K562 (cell line): ENCODE measurements at regions not wholly inside any gene's neighbourhood (a gene's known extent, or its start where the extent isn't known, plus 50 kb on each side); places are given as distances from the start of the nearest gene placed in this dataset.

ENCODE experiments used
- EP300 ChIP-seq: IDR thresholded peaks from 2 replicates; pipeline ENCODE4 v1.6.1; 2012; ENCODE audit warnings: low read length, improper control_type of control experiment
- EWSR1 ChIP-seq: fragments of 450-650 bp; IDR thresholded peaks from 2 replicates; pipeline ENCODE4 v1.6.1; 2018; ENCODE audit warnings: borderline replicate concordance, mild to moderate bottlenecking, low read depth, moderate library complexity; ENCODE audit not compliant: partially characterized antibody
- FOXM1 ChIP-seq, 2 experiments: fragments of 450-650 bp in 1 of 2; sonication (generic) in 1 of 2; formaldehyde crosslinking in 1 of 2; IDR thresholded peaks; 2 replicates each; pipeline versions ENCODE4 v1.6.1 to v1.9.0; 2017 to 2022; ENCODE audit warnings: low read depth in 2 of 2, mild to moderate bottlenecking in 2 of 2, missing genetic modification reagents in 1 of 2, moderate library complexity in 1 of 2
- HIVEP1 ChIP-seq: fragments of 250-450 bp; sonication (Bioruptor Pico); IDR thresholded peaks from 2 replicates; pipeline ENCODE4 v1.4.0; 2020; ENCODE audit warnings: mild to moderate bottlenecking
- HMGN3 ChIP-seq: IDR thresholded peaks from 2 replicates; pipeline ENCODE4 v1.6.1; 2011; ENCODE audit warnings: borderline replicate concordance, low read depth, mild to moderate bottlenecking, mixed read lengths, low read length; ENCODE audit not compliant: insufficient read length; ENCODE audit errors: extremely low read depth
- KDM5B ChIP-seq: fragments of 200-600 bp; sonication (generic); IDR thresholded peaks from 2 replicates; pipeline ENCODE4 v1.6.1; 2012; ENCODE audit warnings: low read depth, mild to moderate bottlenecking, moderate library complexity, low read length, control low read depth, inconsistent platforms; ENCODE audit not compliant: insufficient replicate concordance
- LCOR ChIP-seq: sonication (generic); formaldehyde crosslinking; IDR thresholded peaks from 2 replicates; pipeline ENCODE4 v1.8.0; 2022; ENCODE audit warnings: mild to moderate bottlenecking, missing genetic modification reagents
- LEF1 ChIP-seq: fragments of 450-650 bp; IDR thresholded peaks from 2 replicates; pipeline ENCODE4 v1.6.1; 2016; ENCODE audit warnings: mild to moderate bottlenecking
- MAFF ChIP-seq: IDR thresholded peaks from 2 replicates; pipeline ENCODE4 v1.6.1; 2012; ENCODE audit warnings: low read length, improper control_type of control experiment
- MTA1 ChIP-seq: fragments of 450-650 bp; IDR thresholded peaks from 2 replicates; pipeline ENCODE4 v1.6.1; 2017; ENCODE audit warnings: borderline replicate concordance
- NCOA2 ChIP-seq, 2 experiments: fragments of 450-650 bp; IDR thresholded peaks; 2 replicates each; pipeline ENCODE4 v1.6.1; 2018; ENCODE audit warnings: mild to moderate bottlenecking in 2 of 2, moderate library complexity in 1 of 2; ENCODE audit not compliant: partially characterized antibody in 2 of 2
- NCOA6 ChIP-seq: fragments of 450-650 bp; IDR thresholded peaks from 2 replicates; pipeline ENCODE4 v1.6.1; 2017; ENCODE audit warnings: mild to moderate bottlenecking
- POLR2A ChIP-seq: fragments of 450-650 bp; conservative IDR thresholded peaks from 2 replicates; pipeline ENCODE4 v1.6.1; 2016
- RBFOX2 ChIP-seq: fragments of 200-400 bp; formaldehyde crosslinking; IDR thresholded peaks from 2 replicates; pipeline ENCODE4 v1.6.1; 2017; ENCODE audit warnings: low read depth, mild to moderate bottlenecking, low read length, moderate library complexity
- SMARCA5 ChIP-seq: fragments of 450-650 bp; IDR thresholded peaks from 2 replicates; pipeline ENCODE4 v1.6.1; 2016
- SRSF9 ChIP-seq: fragments of 200-400 bp; formaldehyde crosslinking; IDR thresholded peaks from 2 replicates; pipeline ENCODE4 v1.6.1; 2017; ENCODE audit warnings: low read depth, low read length, borderline replicate concordance
- ZBTB33 ChIP-seq: sonication (generic); formaldehyde crosslinking; IDR thresholded peaks from 2 replicates; pipeline ENCODE4 v1.8.1; 2023; ENCODE audit warnings: mild to moderate bottlenecking, missing genetic modification reagents
- ZC3H8 ChIP-seq: fragments of 450-650 bp; IDR thresholded peaks from 2 replicates; pipeline ENCODE4 v1.6.1; 2017
- ZNF311 ChIP-seq: fragments of 250-450 bp; sonication (Bioruptor Pico); IDR thresholded peaks from 2 replicates; pipeline ENCODE4 v1.4.0; 2020; ENCODE audit warnings: mild to moderate bottlenecking, moderate library complexity
- ZNF324 ChIP-seq: fragments of 250-450 bp; sonication (Bioruptor Pico); IDR thresholded peaks from 2 replicates; pipeline ENCODE4 v1.4.0; 2020; ENCODE audit warnings: mild to moderate bottlenecking
- ZNF518B ChIP-seq: fragments of 250-450 bp; sonication (Bioruptor Pico); IDR thresholded peaks from 2 replicates; pipeline ENCODE4 v1.5.0; 2021; ENCODE audit warnings: mild to moderate bottlenecking, moderate library complexity
- ZNF589 ChIP-seq: fragments of 200-800 bp; sonication (Bioruptor generic); IDR thresholded peaks from 2 replicates; pipeline ENCODE4 v1.6.1; 2016; ENCODE audit warnings: low read depth, missing genetic modification characterization, missing compliant biosample characterization
- TF ChIP-seq, protein P1 (sequence below): fragments of 200-800 bp; sonication (Bioruptor generic); IDR thresholded peaks from 2 replicates; pipeline ENCODE4 v1.6.1; 2017; ENCODE audit warnings: missing genetic modification characterization, missing compliant biosample characterization

DNA sequence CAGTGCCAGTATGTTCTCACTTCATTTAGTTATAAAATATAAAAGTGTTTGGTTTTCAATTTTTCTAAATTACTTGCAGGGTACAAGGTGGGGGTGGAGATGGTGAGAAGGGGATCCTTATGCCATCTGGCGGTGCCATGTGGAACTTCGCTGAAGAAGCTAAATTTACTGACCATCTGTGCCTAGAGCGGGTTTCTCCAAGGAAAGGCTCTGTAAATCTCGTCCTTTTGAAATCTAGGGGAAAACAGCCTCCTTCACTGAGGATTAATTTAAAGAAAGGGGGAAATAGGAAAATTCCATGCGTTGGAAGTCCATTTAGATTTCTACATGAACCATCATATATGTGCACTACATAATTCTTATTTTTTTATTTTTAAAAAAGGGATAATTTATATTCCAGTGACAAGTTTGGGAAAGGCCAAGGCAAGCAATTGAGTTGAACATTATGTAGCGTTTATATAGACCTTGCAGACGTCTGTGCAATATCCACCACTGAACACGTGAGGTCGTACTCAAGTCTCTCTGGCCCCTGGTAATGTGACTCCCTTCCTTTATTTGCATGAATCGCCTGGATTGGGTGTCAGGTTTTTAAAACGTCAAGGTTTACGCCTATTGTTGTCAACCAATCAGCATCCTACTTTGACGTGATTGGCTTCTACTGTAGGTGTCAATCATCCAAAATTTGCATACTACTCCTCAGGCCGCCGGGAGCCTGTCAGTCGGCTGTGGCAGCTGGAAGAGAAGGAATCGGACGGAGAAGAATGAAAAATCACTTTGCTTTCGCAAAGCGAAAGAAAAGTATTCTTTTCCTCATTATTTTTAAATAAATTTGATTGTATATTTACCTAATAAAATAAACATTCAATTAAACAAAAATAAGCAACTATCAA is 297.1 kb upstream of the NFE2L3 start (continued):
- TF ChIP-seq ZNF518B (CRISPR knock-in tag) (no peak), POLR2A (peak; percentile 93), EWSR1 (no peak), HIVEP1 (CRISPR knock-in tag) (no peak), EP300 (no peak), ZNF311 (no peak), ZNF324 (CRISPR knock-in tag) (no peak), KDM5B (no peak), ZBTB33 (CRISPR knock-in tag) (no peak), NCOA6 (no peak), MAFF (no peak), LCOR (CRISPR knock-in tag) (no peak), LEF1 (no peak), FOXM1 (IDR thresholded peaks at IDR 0.05; ENCODE audit: low read depth) (no peak), FOXM1 (CRISPR knock-in tag; IDR thresholded peaks at IDR 0.05; ENCODE audit: low read depth) (no peak), SRSF9 (no peak), NCOA2 (IDR thresholded peaks at IDR 0.05; ENCODE audit: partially characterized antibody in 2 of 2) (no peak), RBFOX2 (no peak), MTA1 (no peak), ZNF589 (CRISPR knock-in tag) (no peak), HMGN3 (no peak), ZC3H8 (no peak), SMARCA5 (peak; percentile 52; the same call in 1 of the 2 replicates)
- TF ChIP-seq, protein P1, sequence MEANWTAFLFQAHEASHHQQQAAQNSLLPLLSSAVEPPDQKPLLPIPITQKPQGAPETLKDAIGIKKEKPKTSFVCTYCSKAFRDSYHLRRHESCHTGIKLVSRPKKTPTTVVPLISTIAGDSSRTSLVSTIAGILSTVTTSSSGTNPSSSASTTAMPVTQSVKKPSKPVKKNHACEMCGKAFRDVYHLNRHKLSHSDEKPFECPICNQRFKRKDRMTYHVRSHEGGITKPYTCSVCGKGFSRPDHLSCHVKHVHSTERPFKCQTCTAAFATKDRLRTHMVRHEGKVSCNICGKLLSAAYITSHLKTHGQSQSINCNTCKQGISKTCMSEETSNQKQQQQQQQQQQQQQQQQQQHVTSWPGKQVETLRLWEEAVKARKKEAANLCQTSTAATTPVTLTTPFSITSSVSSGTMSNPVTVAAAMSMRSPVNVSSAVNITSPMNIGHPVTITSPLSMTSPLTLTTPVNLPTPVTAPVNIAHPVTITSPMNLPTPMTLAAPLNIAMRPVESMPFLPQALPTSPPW (CRISPR knock-in tag) = no peak
